Body of pancreas (tissue), 4 donors: ENCODE measurements at regions not wholly inside any gene's neighbourhood (a gene's known extent, or its start where the extent isn't known, plus 50 kb on each side); places are given as distances from the start of the nearest gene placed in this dataset.

Experiments
- ATAC-seq: fragments of 150-250 bp; one replicate; pipeline ENCODE4 v1.9.1; 2016
- DNase-seq, 4 donors: peaks; one replicate each; pipeline ENCODE4 v3.0.0-alpha.2; 2019
- H3K27ac ChIP-seq, 4 donors: fragments of 200-600 bp; sonication (generic); 1 replicate in 3 of 4; 2 replicates in 1 of 4; pipeline versions ENCODE4 v1.5.1 to v1.6.1; 2016 to 2019; ENCODE audit warnings: mild to moderate bottlenecking in 1 of 4, mixed read lengths in 1 of 4, moderate library complexity in 1 of 4
- H3K27me3 ChIP-seq, 2 donors: fragments of 200-600 bp; sonication (generic); one replicate each; pipeline ENCODE4 v1.6.0; 2016; ENCODE audit warnings: mild to moderate bottlenecking in 1 of 2
- H3K36me3 ChIP-seq, 2 donors: fragments of 200-600 bp; sonication (generic); replicated peaks in 1 of 2; 2 replicates each; pipeline ENCODE4 v1.5.1; 2016; ENCODE audit warnings: low read depth in 2 of 2; ENCODE audit not compliant: insufficient read depth in 1 of 2
- H3K4me1 ChIP-seq: fragments of 200-600 bp; sonication (generic); one replicate; pipeline ENCODE4 v1.6.0; 2016
- H3K4me3 ChIP-seq, 2 donors: fragments of 200-600 bp; sonication (generic); 1 replicate in 1 of 2; 2 replicates in 1 of 2; pipeline ENCODE4 v1.5.1; 2016 to 2019
- H3K9me3 ChIP-seq, 3 donors: fragments of 200-600 bp; sonication (generic); 1 replicate in 2 of 3; 2 replicates in 1 of 3; pipeline ENCODE4 v1.5.1; 2016
- POLR2A ChIP-seq, 3 donors: fragments of 450-650 bp; IDR thresholded peaks; one replicate each; pipeline ENCODE4 v1.6.1; 2016; ENCODE audit warnings: antibody characterized with exemption in 3 of 3, mild to moderate bottlenecking in 2 of 3
- WGBS, 2 donors: methylation state at CpG; one replicate each; pipeline ENCODE4 v1.1.5; 2017; 5-methylcytosine and 5-hydroxymethylcytosine counted together
- intact Hi-C: fragments of 100-400 bp; cut with DNase I; formaldehyde crosslinking; loops from one replicate; pipeline ENCODE4 v1.15.1; 2023
- TF ChIP-seq, protein P1 (sequence below), 7 experiments: fragments of 450-650 bp in 4 of 7; fragments of 200-600 bp in 3 of 7; sonication (generic) in 3 of 7; IDR thresholded peaks; one replicate each; pipeline ENCODE4 v1.5.1; 2016 to 2019; ENCODE audit warnings: antibody characterized with exemption in 7 of 7

- 0 to 83% methylated on average over 1 of the region's 1 CpG for WGBS, 2 donors
- ATAC-seq, result no peak
- intact Hi-C loops, result no loop called here
Observed at GRCh38 chr14:37797675-37798074, 202.2 kb downstream of the TTC6 start.

GRCh38 chr14:37807722-37808121, 212.3 kb downstream of the TTC6 start:
- no peaks in the 10 kb centered on the region for H3K36me3 ChIP-seq
- H3K4me1 ChIP-seq, result no peaks in the 10 kb centered on the region
- H3K27me3 ChIP-seq, result no peaks in the 10 kb centered on the region
- intact Hi-C loops, result no loop called here
- H3K27ac ChIP-seq, result no peak overlapping the region
- DNase-seq (no peak), ATAC-seq (no peak)
- H3K9me3 ChIP-seq, result no peaks in the 10 kb centered on the region
- no peak for TF ChIP-seq POLR2A (IDR thresholded peaks at IDR 0.05)
- TF ChIP-seq, protein P1, sequence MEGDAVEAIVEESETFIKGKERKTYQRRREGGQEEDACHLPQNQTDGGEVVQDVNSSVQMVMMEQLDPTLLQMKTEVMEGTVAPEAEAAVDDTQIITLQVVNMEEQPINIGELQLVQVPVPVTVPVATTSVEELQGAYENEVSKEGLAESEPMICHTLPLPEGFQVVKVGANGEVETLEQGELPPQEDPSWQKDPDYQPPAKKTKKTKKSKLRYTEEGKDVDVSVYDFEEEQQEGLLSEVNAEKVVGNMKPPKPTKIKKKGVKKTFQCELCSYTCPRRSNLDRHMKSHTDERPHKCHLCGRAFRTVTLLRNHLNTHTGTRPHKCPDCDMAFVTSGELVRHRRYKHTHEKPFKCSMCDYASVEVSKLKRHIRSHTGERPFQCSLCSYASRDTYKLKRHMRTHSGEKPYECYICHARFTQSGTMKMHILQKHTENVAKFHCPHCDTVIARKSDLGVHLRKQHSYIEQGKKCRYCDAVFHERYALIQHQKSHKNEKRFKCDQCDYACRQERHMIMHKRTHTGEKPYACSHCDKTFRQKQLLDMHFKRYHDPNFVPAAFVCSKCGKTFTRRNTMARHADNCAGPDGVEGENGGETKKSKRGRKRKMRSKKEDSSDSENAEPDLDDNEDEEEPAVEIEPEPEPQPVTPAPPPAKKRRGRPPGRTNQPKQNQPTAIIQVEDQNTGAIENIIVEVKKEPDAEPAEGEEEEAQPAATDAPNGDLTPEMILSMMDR (IDR thresholded peaks at IDR 0.05), result no peak
- H3K4me3 ChIP-seq, result no peak overlapping the region

More at GRCh38 chr14:37797675-37798074, 202.2 kb downstream of the TTC6 start:
- TF ChIP-seq POLR2A (IDR thresholded peaks at IDR 0.05), result no peak
- no peak for DNase-seq
- Histone ChIP-seq H3K27ac (no peak overlapping the region), H3K27me3 (no peaks in the 10 kb centered on the region), H3K9me3 (no peaks in the 10 kb centered on the region), H3K36me3 (no peaks in the 10 kb centered on the region), H3K4me3 (no peak overlapping the region), H3K4me1 (no peaks in the 10 kb centered on the region)

DNA sequence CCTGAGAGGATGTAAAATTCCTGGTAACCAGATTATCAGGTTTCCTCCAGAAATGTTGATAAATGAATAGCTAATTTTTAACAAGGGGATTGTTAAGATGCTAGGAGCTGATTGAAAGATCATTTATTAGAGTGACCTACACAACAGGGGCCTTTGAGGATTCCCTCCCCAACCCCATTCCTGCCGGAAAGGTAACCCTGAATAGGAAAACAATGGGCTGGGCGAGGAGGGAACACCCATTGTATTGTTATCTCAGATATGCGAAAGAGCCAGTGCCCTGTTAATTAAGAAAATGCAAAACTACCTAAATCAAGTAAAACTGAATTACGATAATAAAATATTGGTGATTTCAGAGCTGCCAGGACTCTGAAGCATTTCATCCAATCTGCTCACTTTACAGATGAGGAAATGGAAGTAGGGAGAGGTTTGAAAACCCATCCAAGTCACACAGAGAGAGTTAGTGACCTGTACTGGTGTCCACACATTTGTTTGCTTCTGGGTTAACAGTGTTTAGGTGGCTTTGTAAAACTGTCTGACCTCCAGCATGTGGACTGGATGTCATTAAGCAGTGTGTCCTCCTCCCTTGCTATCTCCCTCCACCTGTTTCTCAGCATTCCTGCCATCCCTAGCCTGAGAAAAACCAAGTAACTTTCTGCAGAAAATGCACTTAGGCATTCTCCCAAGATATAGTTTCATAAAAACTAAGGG, 214.8 kb downstream of the TTC6 start:
- Histone ChIP-seq H3K36me3 (no peaks in the 10 kb centered on the region), H3K27me3 (no peaks in the 10 kb centered on the region), H3K9me3 (no peaks in the 10 kb centered on the region), H3K4me3 (no peak overlapping the region), H3K4me1 (no peaks in the 10 kb centered on the region), H3K27ac (no peak overlapping the region)
- TF ChIP-seq POLR2A (IDR thresholded peaks at IDR 0.05), result no peak
- TF ChIP-seq, protein P1 (IDR thresholded peaks at IDR 0.05), result no peak
- no peak for DNase-seq
- ATAC-seq, result no peak
- intact Hi-C loops, result no loop called here
- 30 to 35% methylated on average over 4 of the region's 4 CpGs for WGBS, 2 donors

GRCh38 chr14:37813732-37814131, 218.3 kb downstream of the TTC6 start:
- intact Hi-C loops, result no loop called here
- ATAC-seq, result no peak

GRCh38 chr14:37816135-37816534, 220.7 kb downstream of the TTC6 start:
- H3K27ac ChIP-seq, result no peak overlapping the region
- 67% methylated on average over 1 of the region's 1 CpG for WGBS, 2 donors
- ATAC-seq, result no peak
- H3K27me3 ChIP-seq, result no peaks in the 10 kb centered on the region
- no peak overlapping the region for H3K4me3 ChIP-seq
- no peak for TF ChIP-seq POLR2A (IDR thresholded peaks at IDR 0.05)
- TF ChIP-seq, protein P1 (IDR thresholded peaks at IDR 0.05), result no peak
- H3K9me3 ChIP-seq, result no peaks in the 10 kb centered on the region
- no peaks in the 10 kb centered on the region for H3K4me1 ChIP-seq
- DNase-seq, result no peak
- H3K36me3 ChIP-seq, result no peaks in the 10 kb centered on the region
- intact Hi-C loops, result no loop called here

More at GRCh38 chr14:37813732-37814131, 218.3 kb downstream of the TTC6 start:
- Histone ChIP-seq H3K9me3 (no peaks in the 10 kb centered on the region), H3K4me3 (no peak overlapping the region), H3K4me1 (no peaks in the 10 kb centered on the region), H3K27ac (no peak overlapping the region), H3K27me3 (no peaks in the 10 kb centered on the region), H3K36me3 (no peaks in the 10 kb centered on the region)
- no peak for TF ChIP-seq POLR2A (IDR thresholded peaks at IDR 0.05)
- TF ChIP-seq, protein P1 (IDR thresholded peaks at IDR 0.05), result no peak
- no peak for DNase-seq
